Gastrocnemius medialis (tissue), 4 donors: ENCODE measurements at regions not wholly inside any gene's neighbourhood (a gene's known extent, or its start where the extent isn't known, plus 50 kb on each side); places are given as distances from the start of the nearest gene placed in this dataset.

Experiments used
- ATAC-seq, 2 donors: fragments of 150-250 bp; one replicate each; pipeline ENCODE4 v1.9.1; 2016
- DNase-seq, 2 donors: peaks; one replicate each; pipeline ENCODE4 v3.0.0-alpha.2; 2019
- H3K27ac ChIP-seq, 4 donors: fragments of 200-600 bp; sonication (generic); 1 replicate in 1 of 4; 2 replicates in 3 of 4; pipeline ENCODE4 v1.5.1; 2016 to 2018; ENCODE audit warnings: mild to moderate bottlenecking in 2 of 4, moderate library complexity in 1 of 4
- H3K27me3 ChIP-seq, 3 donors: fragments of 200-600 bp; sonication (generic) in 2 of 3; 1 replicate in 1 of 3; 2 replicates in 2 of 3; pipeline versions ENCODE4 v1.5.1 to v1.6.0; 2016 to 2019; ENCODE audit warnings: mild to moderate bottlenecking in 1 of 3, moderate library complexity in 1 of 3
- H3K36me3 ChIP-seq, 2 donors: fragments of 200-600 bp; sonication (generic) in 1 of 2; one replicate each; pipeline ENCODE4 v1.5.1; 2017 to 2018
- H3K4me1 ChIP-seq, 2 donors: fragments of 200-600 bp; sonication (generic) in 1 of 2; one replicate each; pipeline ENCODE4 v1.5.1; 2016 to 2017; ENCODE audit warnings: mild to moderate bottlenecking in 2 of 2
- H3K4me3 ChIP-seq, 4 donors: fragments of 200-600 bp; sonication (generic) in 3 of 4; 1 replicate in 1 of 4; 2 replicates in 3 of 4; pipeline ENCODE4 v1.5.1; 2016 to 2019; ENCODE audit warnings: mild to moderate bottlenecking in 2 of 4
- H3K9me3 ChIP-seq, 3 donors: fragments of 200-600 bp; sonication (generic) in 2 of 3; 1 replicate in 1 of 3; 2 replicates in 2 of 3; pipeline ENCODE4 v1.5.1; 2016 to 2019
- POLR2A ChIP-seq, 2 donors: fragments of 450-650 bp; IDR thresholded peaks; one replicate each; pipeline ENCODE4 v1.6.1; 2017; ENCODE audit warnings: antibody characterized with exemption in 2 of 2, mild to moderate bottlenecking in 2 of 2, moderate library complexity in 2 of 2
- in situ Hi-C, 4 donors: fragments of 200-750 bp; cut with MboI; loops; one replicate each; pipeline versions ENCODE4 v1.15.0 to v1.8.0; 2017; ENCODE audit warnings: low sequenced_read_pairs in 4 of 4
- intact Hi-C: fragments of 100-400 bp; cut with DNase I; formaldehyde crosslinking; loops from one replicate; pipeline ENCODE4 v1.15.1; 2023; ENCODE audit warnings: low total_unique reads
- TF ChIP-seq, protein P1 (sequence below), 5 experiments: fragments of 450-650 bp in 3 of 5; fragments of 200-600 bp in 2 of 5; sonication (generic) in 2 of 5; IDR thresholded peaks in 4 of 5; conservative IDR thresholded peaks in 1 of 5; 1 replicate in 4 of 5; 2 replicates in 1 of 5; pipeline ENCODE4 v1.5.1; 2016 to 2019; ENCODE audit warnings: antibody characterized with exemption in 5 of 5, mild to moderate bottlenecking in 3 of 5, moderate library complexity in 3 of 5

DNA sequence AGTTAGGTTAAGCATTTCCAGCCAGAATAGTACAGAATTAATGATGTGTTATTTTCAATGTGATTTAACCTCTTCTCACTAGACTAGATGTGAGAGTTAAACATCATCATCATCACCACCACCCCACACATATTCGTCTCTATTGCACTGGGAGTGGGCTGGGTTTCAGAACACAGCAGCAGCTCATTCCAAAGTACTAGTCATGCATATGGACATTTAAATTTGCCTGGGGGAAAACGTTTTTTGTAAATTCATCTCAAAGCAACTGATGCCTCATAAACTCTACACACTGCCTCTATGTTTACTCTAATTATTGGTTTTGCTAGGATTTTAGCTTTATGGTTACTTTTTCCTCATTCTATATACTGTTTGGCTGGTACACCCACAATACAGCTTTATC is 509.1 kb downstream of the PPP4R3C start:
- in situ Hi-C loops, result no loop called here
- H3K27me3 ChIP-seq, result no peaks in the 10 kb centered on the region
- H3K4me3 ChIP-seq, result no peak overlapping the region
- H3K9me3 ChIP-seq, result no peaks in the 10 kb centered on the region
- H3K4me1 ChIP-seq, result no peaks in the 10 kb centered on the region
- no peak for TF ChIP-seq POLR2A (IDR thresholded peaks at IDR 0.05)
- TF ChIP-seq, protein P1, sequence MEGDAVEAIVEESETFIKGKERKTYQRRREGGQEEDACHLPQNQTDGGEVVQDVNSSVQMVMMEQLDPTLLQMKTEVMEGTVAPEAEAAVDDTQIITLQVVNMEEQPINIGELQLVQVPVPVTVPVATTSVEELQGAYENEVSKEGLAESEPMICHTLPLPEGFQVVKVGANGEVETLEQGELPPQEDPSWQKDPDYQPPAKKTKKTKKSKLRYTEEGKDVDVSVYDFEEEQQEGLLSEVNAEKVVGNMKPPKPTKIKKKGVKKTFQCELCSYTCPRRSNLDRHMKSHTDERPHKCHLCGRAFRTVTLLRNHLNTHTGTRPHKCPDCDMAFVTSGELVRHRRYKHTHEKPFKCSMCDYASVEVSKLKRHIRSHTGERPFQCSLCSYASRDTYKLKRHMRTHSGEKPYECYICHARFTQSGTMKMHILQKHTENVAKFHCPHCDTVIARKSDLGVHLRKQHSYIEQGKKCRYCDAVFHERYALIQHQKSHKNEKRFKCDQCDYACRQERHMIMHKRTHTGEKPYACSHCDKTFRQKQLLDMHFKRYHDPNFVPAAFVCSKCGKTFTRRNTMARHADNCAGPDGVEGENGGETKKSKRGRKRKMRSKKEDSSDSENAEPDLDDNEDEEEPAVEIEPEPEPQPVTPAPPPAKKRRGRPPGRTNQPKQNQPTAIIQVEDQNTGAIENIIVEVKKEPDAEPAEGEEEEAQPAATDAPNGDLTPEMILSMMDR (IDR thresholded peaks at IDR 0.05 in 4 of 5, conservative IDR thresholded peaks at IDR 0.05 in 1 of 5), result no peak
- no peak for ATAC-seq
- H3K27ac ChIP-seq, result no peak overlapping the region
- intact Hi-C loops, result no loop called here
- H3K36me3 ChIP-seq, result no peaks in the 10 kb centered on the region
- DNase-seq, result no peak

- intact Hi-C loops (no loop called here), in situ Hi-C loops (no loop called here)
- no peaks in the 10 kb centered on the region for H3K4me1 ChIP-seq
- no peaks in the 10 kb centered on the region for H3K27me3 ChIP-seq
- H3K4me3 ChIP-seq, result no peak overlapping the region
- no peaks in the 10 kb centered on the region for H3K36me3 ChIP-seq
- DNase-seq (no peak), ATAC-seq (no peak)
- TF ChIP-seq, protein P1 (IDR thresholded peaks at IDR 0.05 in 4 of 5, conservative IDR thresholded peaks at IDR 0.05 in 1 of 5), result no peak
- TF ChIP-seq POLR2A (IDR thresholded peaks at IDR 0.05), result no peak
- H3K9me3 ChIP-seq, result no peaks in the 10 kb centered on the region
- H3K27ac ChIP-seq, result no peak overlapping the region
These were observed 510.9 kb downstream of the PPP4R3C start for GRCh38 chrX:26952213-26952612.

DNA sequence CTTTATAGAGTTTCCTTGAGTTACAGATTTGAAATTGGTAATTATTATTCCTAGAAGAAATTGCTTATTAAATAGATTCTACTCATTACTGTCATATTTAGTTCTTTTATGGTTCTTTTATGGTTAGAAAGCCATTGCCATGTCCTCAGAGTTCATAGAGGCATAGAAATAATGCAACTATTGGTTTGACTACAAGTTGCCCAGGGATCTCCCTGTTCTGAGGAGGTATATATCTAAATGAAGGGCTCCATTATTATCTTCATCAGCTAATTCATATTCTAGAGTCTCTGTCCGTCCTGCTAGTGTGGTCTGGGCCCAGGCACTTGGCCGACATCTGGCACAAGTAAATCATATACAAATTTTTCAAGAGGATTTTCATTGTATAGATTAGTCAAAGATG is 535.7 kb downstream of the PPP4R3C start:
- in situ Hi-C loops (no loop called here), intact Hi-C loops (no loop called here)
- no peak for DNase-seq
- Histone ChIP-seq H3K27ac (no peak overlapping the region), H3K4me3 (no peak overlapping the region), H3K4me1 (no peaks in the 10 kb centered on the region), H3K27me3 (no peaks in the 10 kb centered on the region), H3K9me3 (no peaks in the 10 kb centered on the region), H3K36me3 (no peaks in the 10 kb centered on the region)
- ATAC-seq, result no peak
- TF ChIP-seq POLR2A (IDR thresholded peaks at IDR 0.05), result no peak
- TF ChIP-seq, protein P1 (IDR thresholded peaks at IDR 0.05 in 4 of 5, conservative IDR thresholded peaks at IDR 0.05 in 1 of 5), result no peak

DNA sequence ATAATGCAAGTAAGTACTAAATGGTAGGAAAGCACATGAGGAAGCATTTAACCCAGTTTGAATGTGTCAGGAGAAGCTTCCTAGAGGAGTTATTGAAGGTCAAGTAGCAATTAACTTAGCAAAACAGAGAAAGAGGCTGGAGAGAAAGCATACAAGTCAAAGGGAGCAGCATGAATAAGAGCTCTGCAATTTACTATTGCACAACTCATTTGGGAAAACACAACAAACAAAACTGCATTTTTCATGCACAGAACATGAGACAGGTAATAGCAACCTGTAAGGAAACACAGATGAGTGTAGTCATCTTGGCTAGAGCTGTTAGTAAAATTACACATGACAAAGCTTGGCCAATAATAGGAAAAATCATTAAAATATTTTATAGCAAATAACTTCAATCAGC is 538.1 kb downstream of the PPP4R3C start:
- no peaks in the 10 kb centered on the region for H3K4me1 ChIP-seq
- no peak for DNase-seq
- H3K27me3 ChIP-seq, result no peaks in the 10 kb centered on the region
- no peaks in the 10 kb centered on the region for H3K9me3 ChIP-seq
- intact Hi-C loops, result no loop called here
- no peak for TF ChIP-seq POLR2A (IDR thresholded peaks at IDR 0.05)
- TF ChIP-seq, protein P1 (IDR thresholded peaks at IDR 0.05 in 4 of 5, conservative IDR thresholded peaks at IDR 0.05 in 1 of 5), result no peak
- no peak overlapping the region for H3K27ac ChIP-seq
- no peak for ATAC-seq
- no peak overlapping the region for H3K4me3 ChIP-seq
- in situ Hi-C loops, result no loop called here
- no peaks in the 10 kb centered on the region for H3K36me3 ChIP-seq

DNA sequence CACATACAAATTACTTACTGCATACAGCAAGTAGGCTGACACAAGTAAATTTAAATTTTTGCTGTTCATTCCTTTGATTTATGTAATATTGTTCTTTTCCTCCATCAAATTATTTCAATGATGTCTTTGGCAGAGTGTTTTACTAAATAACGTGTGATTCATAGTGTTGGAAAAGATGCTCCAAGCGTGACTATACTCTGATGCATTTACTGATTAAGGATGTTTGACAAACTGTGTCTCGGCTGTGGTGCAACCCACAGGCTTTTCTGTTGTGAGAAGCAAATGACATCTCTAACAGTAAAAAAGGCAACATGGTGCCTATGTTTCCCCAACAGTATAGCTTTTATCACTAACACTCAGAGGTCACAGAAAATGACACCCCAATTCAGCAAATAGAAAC is 540.9 kb downstream of the PPP4R3C start:
- TF ChIP-seq, protein P1 (IDR thresholded peaks at IDR 0.05 in 4 of 5, conservative IDR thresholded peaks at IDR 0.05 in 1 of 5), result no peak
- TF ChIP-seq POLR2A (IDR thresholded peaks at IDR 0.05), result no peak
- in situ Hi-C loops, result no loop called here
- no peaks in the 10 kb centered on the region for H3K36me3 ChIP-seq

More for the DNA sequence above, 540.9 kb downstream of the PPP4R3C start:
- Histone ChIP-seq H3K4me3 (no peak overlapping the region), H3K27ac (no peak overlapping the region), H3K27me3 (no peaks in the 10 kb centered on the region), H3K9me3 (no peaks in the 10 kb centered on the region), H3K4me1 (no peaks in the 10 kb centered on the region)
- DNase-seq (no peak), ATAC-seq (no peak)
- intact Hi-C loops, result no loop called here
